HG03520 (cell line): ENCODE measurements at regions not wholly inside any gene's neighbourhood (a gene's known extent, or its start where the extent isn't known, plus 50 kb on each side); places are given as distances from the start of the nearest gene placed in this dataset.
"Not testable (repeated sequence)": the region's sequence is repeated elsewhere in the genome, so short reads cannot be mapped to it uniquely, and the experiment has no call there.

ENCODE experiments used
- ATAC-seq: cut with Tn5 transposase; IDR thresholded peaks from one replicate; pipeline ENCODE4 v1.9.1; 2021; ENCODE audit warnings: mild to moderate bottlenecking, moderate library complexity; ENCODE audit not compliant: unreplicated experiment

- no peak for ATAC-seq
These were observed 252.2 kb downstream of the ERMARD start for GRCh38 chr6:170003451-170004160.

- no peak for ATAC-seq
These were observed 251.6 kb downstream of the ERMARD start for GRCh38 chr6:170003027-170003426.

- ATAC-seq, result not testable (repeated sequence)
These were observed 250.4 kb downstream of the ERMARD start for GRCh38 chr6:170001782-170002181.

- ATAC-seq, result no peak
These were observed 248.8 kb downstream of the ERMARD start for GRCh38 chr6:170000071-170000843.

GRCh38 chr6:169999367-169999766 lies 247.9 kb downstream of the ERMARD start:
- no peak for ATAC-seq

GRCh38 chr6:169998457-169998856 lies 247.0 kb downstream of the ERMARD start:
- no peak for ATAC-seq

GRCh38 chr6:169997930-169998218 lies 246.5 kb downstream of the ERMARD start:
- ATAC-seq, result no peak

- ATAC-seq, result no peak
These were observed 245.9 kb downstream of the ERMARD start for GRCh38 chr6:169997187-169997929.

GRCh38 chr6:169996378-169997051 lies 245.1 kb downstream of the ERMARD start:
- ATAC-seq, result no peak

- ATAC-seq, result no peak
These were observed 243.3 kb downstream of the ERMARD start for GRCh38 chr6:169994739-169995138.

- ATAC-seq, result no peak
These were observed 242.5 kb downstream of the ERMARD start for GRCh38 chr6:169993861-169994481.

- ATAC-seq, result no peak
These were observed 240.5 kb downstream of the ERMARD start for GRCh38 chr6:169991913-169992312.

- no peak for ATAC-seq
These were observed 239.6 kb downstream of the ERMARD start for GRCh38 chr6:169991031-169991390.

- peak; percentile 44 for ATAC-seq
These were observed 238.9 kb downstream of the ERMARD start for GRCh38 chr6:169990095-169991030.

GRCh38 chr6:169989594-169989993 lies 238.2 kb downstream of the ERMARD start:
- no peak for ATAC-seq

GRCh38 chr6:169988769-169989550 lies 237.5 kb downstream of the ERMARD start:
- no peak for ATAC-seq

- no peak for ATAC-seq
These were observed 235.6 kb downstream of the ERMARD start for GRCh38 chr6:169986848-169987498.

- ATAC-seq, result no peak
These were observed 234.9 kb downstream of the ERMARD start for GRCh38 chr6:169986171-169986847.
